GM06990 (cell line): ENCODE measurements at regions not wholly inside any gene's neighbourhood (a gene's known extent, or its start where the extent isn't known, plus 50 kb on each side); places are given as distances from the start of the nearest gene placed in this dataset.

Experiments
- DNase-seq: peaks from one replicate; pipeline ENCODE4 v3.0.0-alpha.2; 2011; ENCODE audit not compliant: insufficient read length; ENCODE audit errors: extremely low read depth
- H3K27me3 ChIP-seq: replicated peaks from 2 replicates; pipeline ENCODE4 v1.6.0; 2011; ENCODE audit warnings: low read length; ENCODE audit not compliant: control insufficient read depth, insufficient read depth
- H3K36me3 ChIP-seq: 2 replicates; pipeline ENCODE4 v1.5.1; 2011; ENCODE audit warnings: low read length; ENCODE audit not compliant: control insufficient read depth, insufficient read depth
- H3K4me3 ChIP-seq: replicated peaks from 2 replicates; pipeline ENCODE4 v1.5.1; 2011; ENCODE audit warnings: low read depth, mild to moderate bottlenecking, control low read depth, low read length
- TF ChIP-seq, protein P1 (sequence below): IDR thresholded peaks from 2 replicates; pipeline ENCODE4 v1.5.1; 2011; ENCODE audit warnings: low read length, control low read depth, mild to moderate bottlenecking, inconsistent platforms; ENCODE audit not compliant: insufficient read depth, poor library complexity, severe bottlenecking

DNA sequence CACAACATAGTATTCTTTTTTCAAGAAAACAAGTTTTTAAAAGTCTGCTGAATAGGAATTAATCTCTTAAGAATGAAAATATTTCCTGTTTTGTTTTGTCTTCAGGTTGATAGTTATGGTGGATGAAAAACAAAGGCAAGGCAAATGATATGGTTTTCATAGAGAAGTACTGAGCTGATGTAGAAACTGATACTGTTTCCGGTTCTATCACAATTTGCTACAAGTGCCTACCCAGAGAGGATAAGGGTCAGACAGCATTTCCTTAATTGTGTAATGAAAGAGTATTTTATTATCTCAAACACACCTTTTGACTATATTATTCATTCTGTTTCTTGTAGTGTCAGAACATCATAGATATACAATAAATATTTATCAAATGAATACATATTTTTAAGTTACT lies 836.3 kb downstream of the SQOR start:
- TF ChIP-seq, protein P1, sequence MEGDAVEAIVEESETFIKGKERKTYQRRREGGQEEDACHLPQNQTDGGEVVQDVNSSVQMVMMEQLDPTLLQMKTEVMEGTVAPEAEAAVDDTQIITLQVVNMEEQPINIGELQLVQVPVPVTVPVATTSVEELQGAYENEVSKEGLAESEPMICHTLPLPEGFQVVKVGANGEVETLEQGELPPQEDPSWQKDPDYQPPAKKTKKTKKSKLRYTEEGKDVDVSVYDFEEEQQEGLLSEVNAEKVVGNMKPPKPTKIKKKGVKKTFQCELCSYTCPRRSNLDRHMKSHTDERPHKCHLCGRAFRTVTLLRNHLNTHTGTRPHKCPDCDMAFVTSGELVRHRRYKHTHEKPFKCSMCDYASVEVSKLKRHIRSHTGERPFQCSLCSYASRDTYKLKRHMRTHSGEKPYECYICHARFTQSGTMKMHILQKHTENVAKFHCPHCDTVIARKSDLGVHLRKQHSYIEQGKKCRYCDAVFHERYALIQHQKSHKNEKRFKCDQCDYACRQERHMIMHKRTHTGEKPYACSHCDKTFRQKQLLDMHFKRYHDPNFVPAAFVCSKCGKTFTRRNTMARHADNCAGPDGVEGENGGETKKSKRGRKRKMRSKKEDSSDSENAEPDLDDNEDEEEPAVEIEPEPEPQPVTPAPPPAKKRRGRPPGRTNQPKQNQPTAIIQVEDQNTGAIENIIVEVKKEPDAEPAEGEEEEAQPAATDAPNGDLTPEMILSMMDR, result no peak
- Histone ChIP-seq H3K36me3 (no peaks in the 10 kb centered on the region), H3K27me3 (no peaks in the 10 kb centered on the region), H3K4me3 (no peak overlapping the region)
- DNase-seq, result no peak

DNA sequence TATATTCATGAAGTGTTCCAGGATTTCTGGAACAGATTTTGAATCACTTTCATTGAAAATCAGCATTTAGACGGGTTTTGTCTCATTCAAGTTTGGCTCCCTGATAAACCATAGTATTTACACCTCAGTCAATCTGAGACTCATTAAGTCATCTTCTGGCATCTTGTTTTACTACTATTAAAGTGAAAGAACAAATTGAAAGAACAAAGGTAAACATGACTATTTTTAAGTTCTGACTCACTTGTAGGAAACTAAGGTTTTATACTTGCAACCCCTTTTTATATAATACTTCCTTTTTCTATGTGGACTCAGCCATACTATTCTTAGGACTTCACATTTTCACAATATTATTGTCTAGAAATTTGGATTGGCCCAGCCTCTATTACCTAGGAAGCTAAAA lies 854.4 kb downstream of the SQOR start:
- H3K4me3 ChIP-seq, result no peak overlapping the region
- TF ChIP-seq, protein P1, result no peak
- DNase-seq, result no peak
- no peaks in the 10 kb centered on the region for H3K27me3 ChIP-seq
- H3K36me3 ChIP-seq, result no peaks in the 10 kb centered on the region

DNA sequence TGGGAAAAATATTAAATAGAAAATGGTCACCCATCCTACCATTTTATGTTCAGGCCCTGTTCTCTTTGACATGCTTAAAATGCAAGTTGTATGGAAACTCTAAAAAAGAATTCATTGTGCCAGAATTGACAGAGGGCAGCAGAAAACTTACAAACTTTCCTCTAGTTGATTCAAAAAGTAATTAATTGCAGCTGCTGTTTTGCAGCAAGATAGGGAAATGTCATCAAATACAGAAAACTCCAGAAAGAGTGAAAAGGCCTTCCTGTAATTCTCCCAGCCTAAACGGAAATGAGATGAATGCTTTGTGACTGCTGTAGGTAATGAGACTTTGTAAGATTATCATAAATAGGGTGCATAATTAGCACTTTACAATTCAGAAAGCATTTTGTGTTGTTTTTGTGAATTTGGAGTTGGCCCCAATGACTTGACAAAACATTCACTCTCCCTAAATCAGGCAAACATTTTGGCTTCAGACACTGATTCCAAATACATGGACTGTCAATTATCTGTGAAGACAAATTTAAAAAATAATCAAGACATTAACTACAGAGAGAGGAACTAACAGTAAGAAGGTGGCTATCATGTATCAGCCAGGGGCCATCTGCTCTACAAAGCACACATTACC lies 861.8 kb downstream of the SQOR start:
- no peak for DNase-seq
- no peaks in the 10 kb centered on the region for H3K27me3 ChIP-seq
- H3K4me3 ChIP-seq, result no peak overlapping the region
- no peaks in the 10 kb centered on the region for H3K36me3 ChIP-seq
- TF ChIP-seq, protein P1, result no peak

DNA sequence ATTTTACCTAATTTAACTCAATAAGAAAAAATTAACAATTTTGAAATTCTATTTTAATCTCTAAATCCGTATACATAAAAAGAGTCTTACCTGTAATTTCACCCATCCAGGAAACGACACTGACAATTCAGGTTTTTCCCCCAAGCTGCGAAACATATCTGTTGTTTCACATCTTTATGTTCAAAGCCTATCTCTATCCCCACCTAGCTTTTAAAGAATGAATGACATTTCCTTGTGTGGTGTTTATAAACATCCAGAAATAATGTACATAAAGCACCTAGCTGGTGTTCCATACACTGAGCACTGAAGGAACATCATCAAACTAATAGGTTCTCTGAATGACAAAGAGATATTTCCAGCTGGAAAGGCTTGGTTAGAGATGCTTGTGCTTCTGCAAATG lies 867.8 kb downstream of the SQOR start:
- Histone ChIP-seq H3K27me3 (no peaks in the 10 kb centered on the region), H3K4me3 (no peak overlapping the region), H3K36me3 (no peaks in the 10 kb centered on the region)
- TF ChIP-seq, protein P1, result no peak
- no peak for DNase-seq

DNA sequence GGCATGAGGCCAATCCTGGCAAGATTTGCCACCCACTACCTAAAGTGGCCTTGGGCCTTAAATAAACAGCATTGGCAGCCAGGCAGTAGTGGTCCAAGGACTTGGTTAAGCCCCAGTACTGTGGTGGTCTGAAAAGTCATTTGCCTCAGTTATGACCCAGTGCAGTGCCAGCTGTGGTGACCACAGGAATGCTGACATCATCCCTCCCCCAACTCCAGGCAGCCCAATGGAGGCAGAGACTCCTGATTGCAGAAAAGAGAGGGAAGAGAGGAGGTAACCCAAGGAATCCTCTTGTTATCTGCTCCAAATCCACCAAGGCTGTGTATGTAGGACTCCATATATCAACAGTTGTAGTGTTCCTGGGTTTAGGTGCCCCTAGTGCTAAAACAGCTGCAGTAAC lies 883.6 kb downstream of the SQOR start:
- Histone ChIP-seq H3K4me3 (no peak overlapping the region), H3K36me3 (no peaks in the 10 kb centered on the region), H3K27me3 (no peaks in the 10 kb centered on the region)
- no peak for DNase-seq
- TF ChIP-seq, protein P1, result no peak

DNA sequence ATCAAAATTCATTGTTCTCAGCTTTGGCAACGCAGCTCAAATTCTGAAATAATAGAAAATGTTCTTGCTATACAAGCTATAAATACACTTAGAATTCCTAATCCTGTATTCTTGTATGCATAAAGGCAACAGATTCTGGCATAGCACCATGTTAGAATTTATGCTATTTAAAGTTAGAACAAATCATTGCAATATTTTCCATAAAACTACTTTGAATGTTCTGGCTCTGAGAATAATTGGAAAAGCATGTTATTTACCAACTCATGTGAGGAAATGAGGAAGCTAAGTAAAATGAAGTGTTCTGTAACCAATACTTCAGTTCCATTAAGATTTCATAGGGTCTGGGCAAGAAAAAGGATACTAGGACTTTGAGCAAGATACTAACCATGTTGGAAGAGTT lies 888.9 kb downstream of the SQOR start:
- DNase-seq, result no peak
- no peaks in the 10 kb centered on the region for H3K36me3 ChIP-seq

More for the DNA sequence above, 888.9 kb downstream of the SQOR start:
- TF ChIP-seq, protein P1, result no peak
- H3K27me3 ChIP-seq, result no peaks in the 10 kb centered on the region
- no peak overlapping the region for H3K4me3 ChIP-seq
